ENCODE measurements at regions not wholly inside any gene's neighbourhood (a gene's known extent, or its start where the extent isn't known, plus 50 kb on each side); places are given as distances from the start of the nearest gene placed in this dataset.

DNA sequence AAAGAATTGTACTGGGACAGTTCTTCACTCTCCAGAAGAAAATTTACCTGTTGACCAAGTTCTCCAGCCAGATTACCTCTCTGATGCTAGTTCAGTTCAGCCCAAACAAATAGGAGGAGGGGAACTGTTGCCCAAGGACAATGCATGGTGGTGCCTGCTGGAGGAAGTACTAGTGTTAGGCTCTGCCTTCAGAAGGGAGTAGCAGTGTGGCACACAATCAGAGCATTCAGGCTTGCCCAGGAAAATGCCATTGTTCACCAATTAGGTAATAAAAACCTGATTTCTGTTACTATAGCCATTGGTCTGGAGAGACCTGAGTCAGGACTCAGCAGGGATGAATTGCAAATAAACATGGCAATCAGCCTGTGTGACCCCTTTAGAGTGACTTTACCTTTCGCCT is 720.8 kb upstream of the ZNF608 start:
- H3K27me3 ChIP-seq (ENCODE audit: low read length), result no peaks in the 10 kb centered on the region
- H3K9ac ChIP-seq (ENCODE audit: low read length), result no peak overlapping the region
- no peaks in the 10 kb centered on the region for H3K4me1 ChIP-seq (ENCODE audit: insufficient read depth, low read length)
- no peaks in the 10 kb centered on the region for H4K20me1 ChIP-seq (ENCODE audit: low read length)
- no peak overlapping the region for H3K4me3 ChIP-seq (ENCODE audit: low read length)
- H3K27ac ChIP-seq (ENCODE audit: low read length), result no peak overlapping the region
- no peaks in the 10 kb centered on the region for H3K36me3 ChIP-seq (ENCODE audit: low read depth, low read length)
- H3K9me3 ChIP-seq (ENCODE audit: low read length), result no peaks in the 10 kb centered on the region
- H2AFZ ChIP-seq (ENCODE audit: low read length), result no peak overlapping the region
- ATAC-seq, result no peak
- TF ChIP-seq EZH2phosphoT487 (IDR thresholded peaks at IDR 0.05; ENCODE audit: borderline replicate concordance, low read length), result no peak
- TF ChIP-seq EZH2 (IDR thresholded peaks at IDR 0.05; ENCODE audit: low read length, unreplicated experiment), result no peak
- no peak for TF ChIP-seq CTCF (conservative IDR thresholded peaks at IDR 0.05; ENCODE audit: low read depth, low read length)
- no peak for DNase-seq
- ChIA-PET POLR2A (ENCODE audit: unreplicated experiment) (no interaction called here), CTCF (no interaction called here)
- BruUV-seq (replicated peaks), result no TSS peak
- H3K79me2 ChIP-seq (ENCODE audit: low read length), result no peaks in the 10 kb centered on the region
- H3K4me2 ChIP-seq (ENCODE audit: low read length), result no peak overlapping the region
- H3K9me2 ChIP-seq (replicated peaks; ENCODE audit: low read length), result no peaks in the 10 kb centered on the region
- intact Hi-C loops (cut with micrococcal nuclease), result no loop called here
- no peaks in the 10 kb centered on the region for H3F3A ChIP-seq (ENCODE audit: low read length, unreplicated experiment)

- ChIA-PET POLR2A (ENCODE audit: unreplicated experiment) (no interaction called here), CTCF (no interaction called here)
- Histone ChIP-seq H3K9ac (ENCODE audit: low read length) (no peak overlapping the region), H3K79me2 (ENCODE audit: low read length) (no peaks in the 10 kb centered on the region), H3K9me2 (replicated peaks; ENCODE audit: low read length) (no peaks in the 10 kb centered on the region), H3K4me2 (ENCODE audit: low read length) (no peak overlapping the region), H3K36me3 (ENCODE audit: low read depth, low read length) (no peaks in the 10 kb centered on the region), H3K4me3 (ENCODE audit: low read length) (no peak overlapping the region), H3K9me3 (ENCODE audit: low read length) (no peaks in the 10 kb centered on the region), H3K27me3 (ENCODE audit: low read length) (no peaks in the 10 kb centered on the region), H3K4me1 (ENCODE audit: insufficient read depth, low read length) (no peaks in the 10 kb centered on the region), H4K20me1 (ENCODE audit: low read length) (no peaks in the 10 kb centered on the region), H3K27ac (ENCODE audit: low read length) (no peak overlapping the region), H3F3A (ENCODE audit: low read length, unreplicated experiment) (no peaks in the 10 kb centered on the region), H2AFZ (ENCODE audit: low read length) (no peak overlapping the region)
- no TSS peak for BruUV-seq (replicated peaks)
- ATAC-seq (no peak), DNase-seq (no peak)
- intact Hi-C loops (cut with micrococcal nuclease), result no loop called here
- no peak for TF ChIP-seq EZH2 (IDR thresholded peaks at IDR 0.05; ENCODE audit: low read length, unreplicated experiment)
- no peak for TF ChIP-seq EZH2phosphoT487 (IDR thresholded peaks at IDR 0.05; ENCODE audit: borderline replicate concordance, low read length)
- no peak for TF ChIP-seq CTCF (conservative IDR thresholded peaks at IDR 0.05; ENCODE audit: low read depth, low read length)
Measured at GRCh38 chr5:125470280-125470902, 724.0 kb upstream of the ZNF608 start.

DNA sequence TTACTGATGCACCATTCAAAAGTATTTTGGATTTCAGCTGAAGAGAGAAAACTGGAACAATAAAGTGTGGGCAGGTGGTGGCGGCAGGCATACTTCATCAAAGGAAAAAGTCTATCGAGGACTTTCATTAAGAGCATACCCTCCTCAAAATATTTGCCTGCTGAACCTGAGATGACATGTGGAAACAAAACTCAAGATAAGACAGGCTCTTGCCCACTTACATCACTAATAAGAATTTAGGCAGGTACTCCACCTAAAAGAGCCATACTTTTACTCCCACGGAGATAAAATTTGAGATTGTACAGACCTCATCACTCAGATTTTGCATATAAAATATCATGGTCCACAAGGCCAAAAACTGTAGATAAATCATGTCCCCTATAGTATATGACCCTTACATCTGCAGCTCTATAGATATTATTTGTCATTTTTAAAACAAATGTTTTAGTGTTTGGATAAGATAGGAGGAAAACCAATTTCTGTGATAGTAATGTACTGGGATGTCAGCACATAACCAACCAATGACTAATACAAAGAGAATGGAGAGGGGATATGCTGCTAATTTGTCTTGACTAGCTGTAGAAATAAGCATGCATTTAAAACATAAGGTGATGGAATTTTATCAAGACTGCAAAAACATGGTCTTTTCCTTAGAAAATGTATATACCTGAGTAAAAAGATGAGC is 730.6 kb upstream of the ZNF608 start:
- DNase-seq (no peak), ATAC-seq (no peak)
- H3K27ac ChIP-seq (ENCODE audit: low read length), result no peak overlapping the region
- intact Hi-C loops (cut with micrococcal nuclease), result no loop called here
- TF ChIP-seq EZH2phosphoT487 (IDR thresholded peaks at IDR 0.05; ENCODE audit: borderline replicate concordance, low read length) (no peak), EZH2 (IDR thresholded peaks at IDR 0.05; ENCODE audit: low read length, unreplicated experiment) (no peak), CTCF (conservative IDR thresholded peaks at IDR 0.05; ENCODE audit: low read depth, low read length) (no peak)
- H3K9me3 ChIP-seq (ENCODE audit: low read length), result no peaks in the 10 kb centered on the region
- no peaks in the 10 kb centered on the region for H3K9me2 ChIP-seq (replicated peaks; ENCODE audit: low read length)
- H4K20me1 ChIP-seq (ENCODE audit: low read length), result no peaks in the 10 kb centered on the region
- H3K36me3 ChIP-seq (ENCODE audit: low read depth, low read length), result no peaks in the 10 kb centered on the region
- no peak overlapping the region for H3K9ac ChIP-seq (ENCODE audit: low read length)
- BruUV-seq (replicated peaks), result no TSS peak
- no peak overlapping the region for H3K4me2 ChIP-seq (ENCODE audit: low read length)
- no peak overlapping the region for H3K4me3 ChIP-seq (ENCODE audit: low read length)
- H3K79me2 ChIP-seq (ENCODE audit: low read length), result no peaks in the 10 kb centered on the region
- no peak overlapping the region for H2AFZ ChIP-seq (ENCODE audit: low read length)
- ChIA-PET CTCF (no interaction called here), POLR2A (ENCODE audit: unreplicated experiment) (no interaction called here)
- peaks cover 4% of the 10 kb centered on the region; the same call in 1 of the 2 replicates for H3K4me1 ChIP-seq (ENCODE audit: insufficient read depth, low read length)
- H3K27me3 ChIP-seq (ENCODE audit: low read length), result no peaks in the 10 kb centered on the region
- no peaks in the 10 kb centered on the region for H3F3A ChIP-seq (ENCODE audit: low read length, unreplicated experiment)
